Suprapubic skin (tissue), 4 donors: ENCODE measurements at regions not wholly inside any gene's neighbourhood (a gene's known extent, or its start where the extent isn't known, plus 50 kb on each side); places are given as distances from the start of the nearest gene placed in this dataset.
"Not testable (repeated sequence)": the region's sequence is repeated elsewhere in the genome, so short reads cannot be mapped to it uniquely, and the experiment has no call there.

Source experiments
- DNase-seq, 2 donors: peaks; one replicate each; pipeline ENCODE4 v3.0.0-alpha.2; 2019; ENCODE audit warnings: low spot score in 2 of 2
- H3K27ac ChIP-seq: fragments of 200-600 bp; sonication (generic); one replicate; pipeline ENCODE4 v1.5.1; 2019
- H3K27me3 ChIP-seq: fragments of 200-600 bp; sonication (generic); one replicate; pipeline ENCODE4 v1.5.1; 2019
- H3K36me3 ChIP-seq: fragments of 200-600 bp; sonication (generic); one replicate; pipeline ENCODE4 v1.5.1; 2019
- H3K4me1 ChIP-seq: fragments of 200-600 bp; sonication (generic); one replicate; pipeline ENCODE4 v1.5.1; 2019
- H3K4me3 ChIP-seq: fragments of 200-600 bp; sonication (generic); one replicate; pipeline ENCODE4 v1.5.1; 2019; ENCODE audit warnings: mild to moderate bottlenecking
- H3K9me3 ChIP-seq: fragments of 200-600 bp; sonication (generic); one replicate; pipeline ENCODE4 v1.5.1; 2019
- EP300 ChIP-seq: sonication (generic); formaldehyde crosslinking; IDR thresholded peaks from one replicate; pipeline ENCODE4 v1.6.1; 2017; ENCODE audit warnings: antibody characterized with exemption
- POLR2A ChIP-seq, 2 donors: fragments of 450-650 bp; IDR thresholded peaks; one replicate each; pipeline ENCODE4 v1.6.1; 2017; ENCODE audit warnings: antibody characterized with exemption in 2 of 2, mild to moderate bottlenecking in 2 of 2, moderate library complexity in 2 of 2
- POLR2AphosphoS5 ChIP-seq, 3 donors: sonication (generic); formaldehyde crosslinking; IDR thresholded peaks; one replicate each; pipeline ENCODE4 v1.6.1; 2017; ENCODE audit warnings: antibody characterized with exemption in 3 of 3
- WGBS: methylation state at CpG from one replicate; pipeline ENCODE4 v1.1.5; 2018; 5-methylcytosine and 5-hydroxymethylcytosine counted together
- TF ChIP-seq, protein P1 (sequence below), 2 donors: fragments of 200-600 bp in 1 of 2; fragments of 450-650 bp in 1 of 2; sonication (generic) in 1 of 2; IDR thresholded peaks; one replicate each; pipeline ENCODE4 v1.5.1; 2016 to 2019; ENCODE audit warnings: antibody characterized with exemption in 2 of 2, mild to moderate bottlenecking in 1 of 2, moderate library complexity in 1 of 2

DNA sequence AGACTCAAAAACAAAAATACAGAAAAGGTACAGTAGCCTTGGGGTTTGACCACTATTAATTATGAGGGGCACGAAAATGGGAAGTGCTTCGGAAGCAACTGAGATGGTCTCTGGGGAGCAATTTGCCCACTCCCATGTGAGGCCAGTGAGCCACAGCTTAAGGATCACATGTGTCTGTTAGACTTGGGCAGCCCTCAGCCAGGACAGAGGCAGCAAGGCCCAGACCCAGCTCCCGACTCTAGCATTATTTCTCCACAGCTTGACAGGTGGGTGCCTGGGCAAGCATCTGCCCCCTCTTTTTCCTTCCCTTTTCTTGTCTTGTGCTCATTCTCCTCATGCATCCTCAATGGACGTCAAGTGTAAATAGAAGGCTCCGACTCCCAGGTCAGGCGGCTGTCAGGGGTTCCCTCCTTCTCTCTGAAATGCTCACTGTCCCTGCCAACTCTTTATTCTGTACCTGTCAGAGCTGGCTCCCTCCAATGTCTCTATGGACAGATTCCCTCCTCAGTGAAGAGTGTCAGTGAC, 137.0 kb upstream of the RCN1 start:
- no peak for DNase-seq

DNA sequence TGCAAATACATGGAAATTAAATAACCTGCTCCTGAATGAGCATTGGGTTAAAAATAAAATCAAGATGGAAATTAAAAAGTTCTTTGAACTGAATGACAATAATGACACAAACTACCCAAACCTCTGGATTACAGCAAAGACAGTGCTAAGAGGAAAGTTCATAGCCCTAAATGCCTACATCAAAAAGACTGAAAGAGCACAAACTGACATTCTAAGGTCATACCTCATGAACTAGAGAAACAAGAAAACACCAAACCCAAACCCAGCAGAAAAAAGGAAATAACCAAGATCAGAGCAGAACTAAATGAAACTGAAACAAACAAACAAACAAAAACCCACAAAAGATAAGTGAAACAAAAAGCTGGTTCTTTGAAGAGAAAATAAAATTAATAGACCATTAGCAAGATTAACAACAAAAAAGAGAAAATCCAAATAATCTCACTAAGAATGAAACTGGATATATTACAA, 138.6 kb upstream of the PAX6 start:
- DNase-seq, H3K27me3 ChIP-seq, H3K4me1 ChIP-seq: not testable (repeated sequence)

More for the DNA sequence above, 137.0 kb upstream of the RCN1 start:
- Histone ChIP-seq H3K27ac (no peak overlapping the region), H3K4me1 (peaks cover 3% of the 10 kb centered on the region), H3K27me3 (no peaks in the 10 kb centered on the region), H3K36me3 (no peaks in the 10 kb centered on the region), H3K9me3 (no peaks in the 10 kb centered on the region), H3K4me3 (no peak overlapping the region)
- no peak for TF ChIP-seq POLR2AphosphoS5 (IDR thresholded peaks at IDR 0.05)
- TF ChIP-seq POLR2A (IDR thresholded peaks at IDR 0.05) = no peak
- no peak for TF ChIP-seq EP300
- TF ChIP-seq, protein P1, sequence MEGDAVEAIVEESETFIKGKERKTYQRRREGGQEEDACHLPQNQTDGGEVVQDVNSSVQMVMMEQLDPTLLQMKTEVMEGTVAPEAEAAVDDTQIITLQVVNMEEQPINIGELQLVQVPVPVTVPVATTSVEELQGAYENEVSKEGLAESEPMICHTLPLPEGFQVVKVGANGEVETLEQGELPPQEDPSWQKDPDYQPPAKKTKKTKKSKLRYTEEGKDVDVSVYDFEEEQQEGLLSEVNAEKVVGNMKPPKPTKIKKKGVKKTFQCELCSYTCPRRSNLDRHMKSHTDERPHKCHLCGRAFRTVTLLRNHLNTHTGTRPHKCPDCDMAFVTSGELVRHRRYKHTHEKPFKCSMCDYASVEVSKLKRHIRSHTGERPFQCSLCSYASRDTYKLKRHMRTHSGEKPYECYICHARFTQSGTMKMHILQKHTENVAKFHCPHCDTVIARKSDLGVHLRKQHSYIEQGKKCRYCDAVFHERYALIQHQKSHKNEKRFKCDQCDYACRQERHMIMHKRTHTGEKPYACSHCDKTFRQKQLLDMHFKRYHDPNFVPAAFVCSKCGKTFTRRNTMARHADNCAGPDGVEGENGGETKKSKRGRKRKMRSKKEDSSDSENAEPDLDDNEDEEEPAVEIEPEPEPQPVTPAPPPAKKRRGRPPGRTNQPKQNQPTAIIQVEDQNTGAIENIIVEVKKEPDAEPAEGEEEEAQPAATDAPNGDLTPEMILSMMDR (IDR thresholded peaks at IDR 0.05) = no peak
- WGBS = 88% methylated on average over 6 of the region's 6 CpGs

DNA sequence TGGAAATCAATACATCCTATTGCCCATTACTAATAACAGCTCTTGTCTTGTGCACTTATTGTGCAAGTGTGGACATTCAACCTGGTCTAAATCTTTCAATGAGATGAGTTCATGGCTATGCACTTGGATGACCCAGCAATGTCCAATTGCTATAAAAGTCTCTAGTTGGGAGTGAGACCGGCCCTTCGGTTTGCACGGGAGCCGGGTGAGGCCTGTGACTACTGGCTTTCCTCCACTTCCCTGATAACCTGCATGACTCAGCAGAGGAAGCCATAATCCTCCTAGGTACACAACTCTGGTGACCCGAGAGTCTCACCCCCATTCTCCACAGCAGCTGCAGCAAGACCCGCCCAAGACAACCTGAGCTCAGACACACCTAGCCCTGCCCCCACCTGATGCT, 135.9 kb upstream of the PAX6 start:
- H3K36me3 ChIP-seq = no peaks in the 10 kb centered on the region
- 90% methylated on average over 4 of the region's 6 CpGs for WGBS

More for the DNA sequence above, 138.6 kb upstream of the PAX6 start:
- not testable (repeated sequence) for H3K4me3 ChIP-seq, H3K9me3 ChIP-seq, H3K36me3 ChIP-seq, H3K27ac ChIP-seq

DNA sequence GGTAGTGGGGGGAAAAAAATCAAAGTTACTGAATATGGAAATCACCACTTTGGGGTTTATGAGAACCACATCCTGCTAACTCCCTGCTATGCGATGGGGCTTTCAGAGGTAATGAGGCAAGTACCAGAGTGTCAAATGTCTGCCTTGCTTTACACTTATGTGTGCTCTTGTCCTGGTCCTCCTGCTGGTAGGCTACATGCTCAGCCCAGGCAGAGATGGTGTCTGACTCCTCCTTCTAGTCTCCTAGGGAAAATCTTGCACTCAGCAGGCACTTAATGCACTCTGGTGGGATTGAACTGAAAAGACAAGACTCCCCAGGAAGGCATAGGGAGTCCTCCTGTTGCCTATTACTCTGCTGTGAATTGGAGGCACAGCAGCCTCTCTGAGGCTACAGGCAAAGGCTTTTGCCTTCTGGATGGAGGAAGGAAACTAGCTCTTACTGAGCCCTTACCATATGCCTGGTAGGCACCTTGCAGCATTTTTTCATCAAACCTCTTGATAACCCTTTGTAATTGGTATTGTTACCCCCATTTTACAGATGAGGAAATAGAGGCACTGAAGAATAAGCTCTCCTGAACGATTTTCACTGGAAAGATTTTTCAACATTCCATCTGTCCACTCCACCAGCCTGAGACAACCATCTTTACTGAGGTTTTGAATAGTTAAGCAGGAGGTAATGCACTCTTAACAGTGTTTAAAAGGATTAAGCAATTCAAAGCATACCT, 132.1 kb upstream of the PAX6 start:
- Histone ChIP-seq H3K27me3 (peaks cover 8% of the 10 kb centered on the region), H3K36me3 (no peaks in the 10 kb centered on the region), H3K4me1 (no peaks in the 10 kb centered on the region), H3K4me3 (no peak overlapping the region), H3K27ac (no peak overlapping the region), H3K9me3 (no peaks in the 10 kb centered on the region)
- no peak for DNase-seq
- no peak for TF ChIP-seq EP300
- WGBS = 38% methylated on average over 2 of the region's 2 CpGs

More for the DNA sequence above, 135.9 kb upstream of the PAX6 start:
- TF ChIP-seq EP300 = no peak
- TF ChIP-seq, protein P1 (IDR thresholded peaks at IDR 0.05) = no peak
- TF ChIP-seq POLR2AphosphoS5 (IDR thresholded peaks at IDR 0.05) = no peak
- no peak for TF ChIP-seq POLR2A (IDR thresholded peaks at IDR 0.05)
- Histone ChIP-seq H3K27me3 (peaks cover 7% of the 10 kb centered on the region), H3K9me3 (no peaks in the 10 kb centered on the region), H3K4me1 (no peaks in the 10 kb centered on the region), H3K4me3 (no peak overlapping the region), H3K27ac (no peak overlapping the region)
- no peak for DNase-seq

DNA sequence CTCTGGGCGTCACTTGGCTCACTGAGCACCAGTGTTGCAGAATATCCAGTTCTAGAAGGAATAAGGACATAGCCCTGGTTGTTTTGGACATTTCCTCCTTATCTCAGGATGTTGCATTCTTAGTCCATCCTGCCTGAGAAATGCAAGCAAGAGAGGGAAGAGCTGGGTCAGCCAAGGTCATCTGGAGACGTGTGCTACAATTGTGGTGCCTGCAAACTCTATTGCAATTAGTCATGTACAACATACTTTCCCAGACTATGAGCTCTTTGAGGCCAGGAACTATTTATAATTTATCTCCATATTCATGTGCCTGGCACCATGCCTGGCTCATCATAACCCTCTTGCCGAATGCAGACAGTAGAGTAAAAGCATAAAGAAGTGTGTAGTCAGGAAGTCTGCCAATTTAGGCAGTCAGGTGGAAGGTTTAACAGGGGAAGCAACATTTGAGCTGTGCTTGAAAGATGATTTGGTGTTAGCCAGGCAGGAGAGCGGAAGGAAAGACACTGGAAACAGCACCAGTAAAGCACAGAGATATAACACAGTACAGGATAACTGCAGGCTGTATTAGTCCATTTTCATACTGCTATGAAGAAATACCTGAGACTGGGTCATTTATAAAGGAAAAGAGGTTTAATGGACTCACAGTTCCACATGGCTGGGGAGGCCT, 129.4 kb upstream of the PAX6 start:
- Histone ChIP-seq H3K4me3 (no peak overlapping the region), H3K27ac (no peak overlapping the region), H3K4me1 (no peaks in the 10 kb centered on the region), H3K9me3 (no peaks in the 10 kb centered on the region), H3K36me3 (no peaks in the 10 kb centered on the region), H3K27me3 (peaks cover 6% of the 10 kb centered on the region)
- no peak for DNase-seq
- TF ChIP-seq EP300 (no peak), POLR2AphosphoS5 (IDR thresholded peaks at IDR 0.05) (no peak), POLR2A (IDR thresholded peaks at IDR 0.05) (no peak)
- TF ChIP-seq, protein P1 (IDR thresholded peaks at IDR 0.05) = no peak
- WGBS = 64% methylated on average over 4 of the region's 4 CpGs

DNA sequence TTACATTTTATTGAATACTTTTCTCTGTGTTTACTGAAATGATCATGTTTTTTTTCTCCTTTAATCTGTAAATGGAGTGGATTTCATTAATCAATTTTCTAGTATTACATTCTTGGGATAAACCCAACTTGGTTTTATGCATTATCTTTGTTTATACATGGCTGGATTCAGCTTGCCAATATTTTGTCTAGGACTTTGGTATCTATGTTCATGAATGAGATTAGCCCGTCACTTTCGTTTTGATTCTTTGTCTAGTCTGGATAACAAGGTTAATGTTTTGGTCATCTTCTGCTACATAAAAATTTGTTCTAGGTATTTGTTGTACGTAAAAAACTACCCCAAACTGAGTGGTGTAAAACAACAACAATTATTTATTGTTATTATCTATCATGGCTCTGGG, 127.9 kb upstream of the PAX6 start:
- no peak overlapping the region for H3K4me3 ChIP-seq
- no peaks in the 10 kb centered on the region for H3K36me3 ChIP-seq
- no peaks in the 10 kb centered on the region for H3K4me1 ChIP-seq
- 72% methylated on average over 3 of the region's 3 CpGs for WGBS
- no peaks in the 10 kb centered on the region for H3K9me3 ChIP-seq
- no peak for DNase-seq
- H3K27me3 ChIP-seq = peaks cover 6% of the 10 kb centered on the region
- TF ChIP-seq EP300 = no peak
- no peak for TF ChIP-seq POLR2A (IDR thresholded peaks at IDR 0.05)
- TF ChIP-seq, protein P1 (IDR thresholded peaks at IDR 0.05) = no peak
- TF ChIP-seq POLR2AphosphoS5 (IDR thresholded peaks at IDR 0.05) = no peak
- H3K27ac ChIP-seq = no peak overlapping the region
